Upper lobe of left lung (tissue), 6 donors: ENCODE measurements at regions not wholly inside any gene's neighbourhood (a gene's known extent, or its start where the extent isn't known, plus 50 kb on each side); places are given as distances from the start of the nearest gene placed in this dataset.

Experiments used
- ATAC-seq, 2 donors: fragments of 200-7000 bp; cut with Tn5 transposase; one replicate each; pipeline ENCODE4 v1.9.1; 2022; ENCODE audit warnings: mild to moderate bottlenecking in 2 of 2, moderate library complexity in 2 of 2; ENCODE audit not compliant: low FRiP score in 2 of 2
- DNase-seq, 2 donors: peaks; one replicate each; pipeline ENCODE4 v3.0.0-alpha.2; 2019 to 2020
- H3K27ac ChIP-seq, 4 donors: fragments of 200-600 bp; sonication (generic); one replicate each; pipeline ENCODE4 v1.5.1; 2016 to 2019
- H3K27me3 ChIP-seq, 4 donors: fragments of 200-600 bp; sonication (generic); one replicate each; pipeline ENCODE4 v1.5.1; 2017 to 2019
- H3K36me3 ChIP-seq, 4 donors: fragments of 200-600 bp; sonication (generic); one replicate each; pipeline ENCODE4 v1.5.1; 2016 to 2019
- H3K4me1 ChIP-seq, 4 donors: fragments of 200-600 bp; sonication (generic); one replicate each; pipeline ENCODE4 v1.5.1; 2018 to 2019
- H3K4me3 ChIP-seq, 4 donors: fragments of 200-600 bp; sonication (generic); one replicate each; pipeline ENCODE4 v1.5.1; 2017 to 2019; ENCODE audit warnings: mild to moderate bottlenecking in 2 of 4, moderate library complexity in 1 of 4
- H3K9me3 ChIP-seq, 4 donors: fragments of 200-600 bp; sonication (generic); one replicate each; pipeline ENCODE4 v1.5.1; 2018 to 2019
- EP300 ChIP-seq, 4 donors: sonication (generic); formaldehyde crosslinking; IDR thresholded peaks; one replicate each; pipeline ENCODE4 v1.5.1; 2017; ENCODE audit warnings: antibody characterized with exemption in 4 of 4, control low read depth in 2 of 4
- POLR2A ChIP-seq, 4 donors: fragments of 450-650 bp; IDR thresholded peaks; one replicate each; pipeline ENCODE4 v1.5.1; 2016 to 2017; ENCODE audit warnings: antibody characterized with exemption in 4 of 4, mild to moderate bottlenecking in 2 of 4
- POLR2AphosphoS5 ChIP-seq, 2 donors: sonication (generic); formaldehyde crosslinking; IDR thresholded peaks; one replicate each; pipeline ENCODE4 v1.5.1; 2017; ENCODE audit warnings: antibody characterized with exemption in 2 of 2
- WGBS, 2 donors: methylation state at CpG; one replicate each; pipeline ENCODE4 v1.1.5; 2017 to 2018; 5-methylcytosine and 5-hydroxymethylcytosine counted together
- TF ChIP-seq, protein P1 (sequence below), 6 experiments: fragments of 450-650 bp in 4 of 6; fragments of 200-600 bp in 2 of 6; sonication (generic) in 2 of 6; IDR thresholded peaks; one replicate each; pipeline ENCODE4 v1.5.1; 2016 to 2019; ENCODE audit warnings: antibody characterized with exemption in 6 of 6
- donor health status: DM: no; HTN: no; CAD: no; lungs with moderate emphysema.
- donor health status: DM: no; HTN: yes; CAD: no; lungs with severe emphysema.

DNA sequence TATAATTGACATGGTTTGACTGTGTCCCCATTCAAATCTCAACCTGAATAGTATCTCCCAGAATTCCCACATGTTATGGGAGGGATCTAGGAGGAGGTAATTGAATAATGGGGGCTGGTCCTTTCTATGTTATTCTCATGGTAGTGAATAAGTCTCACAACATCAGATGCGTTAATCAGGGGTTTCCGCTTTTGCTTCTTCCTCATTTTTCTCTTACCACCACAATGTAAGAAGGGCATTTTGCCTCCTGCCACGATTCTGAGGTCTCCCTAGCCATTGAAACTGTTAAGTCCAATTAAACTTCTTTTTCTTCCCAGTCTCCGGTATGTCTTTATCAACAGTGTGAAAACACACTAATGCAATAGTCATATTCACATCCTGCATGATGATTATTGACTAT is 1073.3 kb upstream of the CDH2 start:
- 60 to 72% methylated on average over 4 of the region's 4 CpGs for WGBS, 2 donors
- H3K9me3 ChIP-seq: no peaks in the 10 kb centered on the region
- no peak for ATAC-seq

DNA sequence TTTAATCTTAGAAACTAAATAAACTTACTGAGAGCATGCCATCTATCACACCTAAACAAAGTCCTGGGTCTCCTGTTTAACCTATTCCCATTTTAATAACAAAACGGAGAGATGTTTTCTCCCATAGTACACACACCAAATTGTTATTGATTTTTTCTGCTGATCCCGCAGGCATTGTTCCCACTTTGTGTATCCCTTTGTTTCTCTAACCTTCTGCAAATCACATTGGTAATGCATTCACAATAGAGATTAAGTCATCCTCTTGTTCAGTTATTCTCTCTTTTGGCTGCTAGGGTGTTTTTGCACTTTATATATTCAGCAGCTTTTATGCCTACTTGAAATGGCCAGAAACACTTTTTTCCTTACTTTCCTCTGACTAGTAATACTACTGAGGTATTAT is 1071.9 kb upstream of the CDH2 start:
- H3K27ac ChIP-seq: no peak overlapping the region
- no peaks in the 10 kb centered on the region for H3K9me3 ChIP-seq
- ATAC-seq: no peak
- no peak overlapping the region for H3K4me3 ChIP-seq
- no peak for TF ChIP-seq POLR2A (IDR thresholded peaks at IDR 0.05)
- no peak for TF ChIP-seq EP300 (IDR thresholded peaks at IDR 0.05)
- TF ChIP-seq POLR2AphosphoS5 (IDR thresholded peaks at IDR 0.05): no peak
- TF ChIP-seq, protein P1, sequence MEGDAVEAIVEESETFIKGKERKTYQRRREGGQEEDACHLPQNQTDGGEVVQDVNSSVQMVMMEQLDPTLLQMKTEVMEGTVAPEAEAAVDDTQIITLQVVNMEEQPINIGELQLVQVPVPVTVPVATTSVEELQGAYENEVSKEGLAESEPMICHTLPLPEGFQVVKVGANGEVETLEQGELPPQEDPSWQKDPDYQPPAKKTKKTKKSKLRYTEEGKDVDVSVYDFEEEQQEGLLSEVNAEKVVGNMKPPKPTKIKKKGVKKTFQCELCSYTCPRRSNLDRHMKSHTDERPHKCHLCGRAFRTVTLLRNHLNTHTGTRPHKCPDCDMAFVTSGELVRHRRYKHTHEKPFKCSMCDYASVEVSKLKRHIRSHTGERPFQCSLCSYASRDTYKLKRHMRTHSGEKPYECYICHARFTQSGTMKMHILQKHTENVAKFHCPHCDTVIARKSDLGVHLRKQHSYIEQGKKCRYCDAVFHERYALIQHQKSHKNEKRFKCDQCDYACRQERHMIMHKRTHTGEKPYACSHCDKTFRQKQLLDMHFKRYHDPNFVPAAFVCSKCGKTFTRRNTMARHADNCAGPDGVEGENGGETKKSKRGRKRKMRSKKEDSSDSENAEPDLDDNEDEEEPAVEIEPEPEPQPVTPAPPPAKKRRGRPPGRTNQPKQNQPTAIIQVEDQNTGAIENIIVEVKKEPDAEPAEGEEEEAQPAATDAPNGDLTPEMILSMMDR (IDR thresholded peaks at IDR 0.05): no peak
- DNase-seq: no peak
- no peaks in the 10 kb centered on the region for H3K27me3 ChIP-seq
- 68 to 84% methylated on average over 2 of the region's 2 CpGs for WGBS, 2 donors
- no peaks in the 10 kb centered on the region for H3K4me1 ChIP-seq
- no peaks in the 10 kb centered on the region for H3K36me3 ChIP-seq

More for the DNA sequence above, 1073.3 kb upstream of the CDH2 start:
- TF ChIP-seq POLR2A (IDR thresholded peaks at IDR 0.05) (no peak), POLR2AphosphoS5 (IDR thresholded peaks at IDR 0.05) (no peak), EP300 (IDR thresholded peaks at IDR 0.05) (no peak)
- TF ChIP-seq, protein P1 (IDR thresholded peaks at IDR 0.05): no peak
- H3K36me3 ChIP-seq: no peaks in the 10 kb centered on the region
- H3K27me3 ChIP-seq: no peaks in the 10 kb centered on the region
- H3K4me3 ChIP-seq: no peak overlapping the region
- H3K4me1 ChIP-seq: no peaks in the 10 kb centered on the region
- H3K27ac ChIP-seq: no peak overlapping the region
- no peak for DNase-seq

DNA sequence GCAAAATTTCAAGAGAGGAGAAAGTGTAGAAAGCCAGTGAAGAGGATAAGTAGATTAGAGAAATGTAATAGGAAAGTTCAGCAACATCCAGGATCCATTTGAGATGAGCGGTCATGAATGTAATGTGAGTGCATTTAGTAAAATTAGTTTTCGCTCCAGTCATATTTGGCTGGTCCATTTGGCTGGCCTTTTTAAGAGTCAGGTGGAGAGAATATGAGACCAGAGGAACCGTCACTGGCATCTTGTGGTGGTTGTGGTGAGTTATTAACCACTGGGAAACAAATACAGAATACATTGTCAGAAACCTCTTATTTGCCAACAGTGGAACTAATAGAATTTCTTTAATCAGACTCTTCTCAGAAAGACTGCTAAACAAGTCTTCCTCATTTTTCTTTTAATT is 1064.3 kb upstream of the CDH2 start:
- WGBS, 2 donors: 80 to 88% methylated on average over 3 of the region's 3 CpGs

DNA sequence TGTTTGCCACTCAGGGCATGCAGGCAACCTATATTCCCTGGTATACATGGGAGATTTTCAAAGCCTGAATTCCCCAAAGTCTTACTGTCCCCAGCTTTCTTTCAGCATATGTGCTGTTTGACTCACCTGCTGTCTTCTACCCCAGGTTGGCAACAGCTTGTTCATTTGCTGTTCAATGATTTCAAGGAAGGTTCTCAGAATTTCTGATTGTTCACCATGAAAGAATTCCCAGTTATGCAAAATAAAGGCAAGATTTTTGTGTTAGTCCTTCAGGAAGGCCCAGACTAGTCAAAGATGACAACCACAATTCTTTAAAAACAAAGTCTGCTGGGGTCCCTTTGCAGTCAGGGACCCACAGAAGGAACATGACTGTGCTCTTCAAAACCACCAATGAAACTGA is 1057.8 kb upstream of the CDH2 start:
- no peaks in the 10 kb centered on the region for H3K27me3 ChIP-seq
- H3K4me3 ChIP-seq: no peak overlapping the region
- TF ChIP-seq POLR2AphosphoS5 (IDR thresholded peaks at IDR 0.05) (no peak), POLR2A (IDR thresholded peaks at IDR 0.05) (no peak), EP300 (IDR thresholded peaks at IDR 0.05) (no peak)
- TF ChIP-seq, protein P1 (IDR thresholded peaks at IDR 0.05): no peak
- H3K4me1 ChIP-seq: no peaks in the 10 kb centered on the region
- H3K9me3 ChIP-seq: no peaks in the 10 kb centered on the region
- ATAC-seq: no peak
- DNase-seq: no peak
- H3K27ac ChIP-seq: no peak overlapping the region
- H3K36me3 ChIP-seq: no peaks in the 10 kb centered on the region

More for the DNA sequence above, 1064.3 kb upstream of the CDH2 start:
- no peak for TF ChIP-seq EP300 (IDR thresholded peaks at IDR 0.05)
- TF ChIP-seq, protein P1 (IDR thresholded peaks at IDR 0.05): no peak
- TF ChIP-seq POLR2A (IDR thresholded peaks at IDR 0.05): no peak
- no peak for TF ChIP-seq POLR2AphosphoS5 (IDR thresholded peaks at IDR 0.05)
- Histone ChIP-seq H3K9me3 (no peaks in the 10 kb centered on the region), H3K27ac (no peak overlapping the region), H3K27me3 (no peaks in the 10 kb centered on the region), H3K4me3 (no peak overlapping the region), H3K36me3 (no peaks in the 10 kb centered on the region), H3K4me1 (no peaks in the 10 kb centered on the region)
- DNase-seq (no peak), ATAC-seq (no peak)

DNA sequence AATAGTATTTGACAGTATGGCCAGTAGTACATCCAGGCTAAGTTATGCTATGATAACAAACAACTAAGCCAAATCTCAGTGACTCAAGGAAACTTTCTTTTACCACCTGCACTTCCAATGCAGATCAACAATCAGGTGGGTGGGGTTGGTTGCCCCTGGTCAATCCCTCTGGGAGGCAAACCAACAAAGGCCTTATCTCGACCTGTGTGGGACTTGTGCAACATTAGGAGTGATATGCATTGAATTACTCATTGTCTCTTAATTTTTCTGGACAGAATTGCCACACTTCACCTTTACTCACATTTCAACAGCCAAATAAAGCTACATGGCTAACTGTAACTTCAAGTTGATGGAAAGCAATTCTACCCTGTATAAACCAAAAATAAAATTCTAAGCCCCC is 1049.3 kb upstream of the CDH2 start:
- DNase-seq (no peak), ATAC-seq (no peak)
- Histone ChIP-seq H3K4me1 (no peaks in the 10 kb centered on the region), H3K27me3 (no peaks in the 10 kb centered on the region), H3K36me3 (no peaks in the 10 kb centered on the region), H3K9me3 (no peaks in the 10 kb centered on the region), H3K4me3 (no peak overlapping the region), H3K27ac (no peak overlapping the region)
- 53 to 55% methylated on average over 1 of the region's 1 CpG for WGBS, 2 donors
- TF ChIP-seq EP300 (IDR thresholded peaks at IDR 0.05) (no peak), POLR2A (IDR thresholded peaks at IDR 0.05) (no peak), POLR2AphosphoS5 (IDR thresholded peaks at IDR 0.05) (no peak)
- TF ChIP-seq, protein P1 (IDR thresholded peaks at IDR 0.05): no peak
